SK-N-SH treated with all-trans-retinoic acid at 6 μM for 48 hours (cell line): ENCODE measurements at regions not wholly inside any gene's neighbourhood (a gene's known extent, or its start where the extent isn't known, plus 50 kb on each side); places are given as distances from the start of the nearest gene placed in this dataset.

Experiments
- GLIS3 ChIP-seq: fragments of 250-450 bp; sonication (Bioruptor Pico); IDR thresholded peaks from 2 replicates; pipeline ENCODE4 v1.5.0; 2020; ENCODE audit warnings: mild to moderate bottlenecking, moderate library complexity
- TCF4 ChIP-seq: fragments of 250-450 bp; sonication (Bioruptor Pico); IDR thresholded peaks from 2 replicates; pipeline ENCODE4 v1.8.0; 2021; ENCODE audit warnings: mild to moderate bottlenecking, moderate library complexity, borderline replicate concordance
- ZFP30 ChIP-seq: fragments of 450-650 bp; formaldehyde crosslinking; IDR thresholded peaks from 2 replicates; pipeline ENCODE4 v1.5.0; 2022; ENCODE audit warnings: mild to moderate bottlenecking, moderate library complexity

DNA sequence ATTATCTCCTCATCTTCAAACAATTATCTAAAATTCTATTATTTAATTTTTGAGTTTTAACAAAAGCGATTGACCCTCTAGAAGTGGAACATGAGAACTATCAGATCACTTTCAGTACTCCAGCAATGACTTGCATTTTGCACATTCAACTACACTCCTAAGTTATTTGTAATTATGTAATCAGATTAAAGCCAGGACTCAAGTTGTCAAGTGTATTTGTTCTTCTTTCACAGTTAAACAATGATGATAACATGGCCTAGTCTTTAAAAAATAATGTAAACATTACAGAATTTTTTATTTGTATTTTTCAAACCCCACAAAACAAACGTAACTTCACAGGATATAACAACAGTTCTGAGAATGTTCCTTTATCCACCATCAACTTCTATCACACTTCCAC is 2148.9 kb upstream of the ACO1 start:
- no peak for TF ChIP-seq GLIS3 (CRISPR knock-in tag)
- no peak for TF ChIP-seq ZFP30 (CRISPR knock-in tag)
- no peak for TF ChIP-seq TCF4
